Stimulated activated CD4-positive, alpha-beta T cell treated with anti-CD3 and anti-CD28 coated beads, Interleukin-4, amount 100 ng/mL, for 1 hour (primary cell): ENCODE measurements at regions not wholly inside any gene's neighbourhood (a gene's known extent, or its start where the extent isn't known, plus 50 kb on each side); places are given as distances from the start of the nearest gene placed in this dataset.

Experiments used
- DNase-seq: peaks from one replicate; pipeline ENCODE4 v3.0.0-alpha.2; 2020

DNA sequence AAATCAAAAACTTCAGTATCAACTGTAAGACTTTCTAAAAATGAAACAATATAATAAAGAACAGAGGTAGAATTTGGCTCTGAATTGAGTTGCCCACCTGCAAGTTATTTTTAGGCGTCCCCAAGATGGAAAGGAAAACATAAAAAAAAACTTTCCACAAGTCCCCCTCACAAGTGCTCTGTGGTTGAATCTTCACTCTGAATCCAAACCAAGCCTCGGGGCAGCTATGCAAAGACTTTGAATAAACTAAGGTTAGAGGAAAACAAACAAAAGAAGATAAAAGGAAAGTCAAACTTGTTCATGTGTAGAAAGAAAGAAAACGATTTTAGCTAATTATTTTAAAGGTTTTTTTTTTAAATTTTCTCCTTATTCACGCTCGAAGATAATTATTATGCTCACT is 372.4 kb upstream of the SLIT2 start:
- no peak for DNase-seq

GRCh38 chr4:19857991-19858390 is 393.7 kb upstream of the SLIT2 start:
- DNase-seq, result no peak

DNA sequence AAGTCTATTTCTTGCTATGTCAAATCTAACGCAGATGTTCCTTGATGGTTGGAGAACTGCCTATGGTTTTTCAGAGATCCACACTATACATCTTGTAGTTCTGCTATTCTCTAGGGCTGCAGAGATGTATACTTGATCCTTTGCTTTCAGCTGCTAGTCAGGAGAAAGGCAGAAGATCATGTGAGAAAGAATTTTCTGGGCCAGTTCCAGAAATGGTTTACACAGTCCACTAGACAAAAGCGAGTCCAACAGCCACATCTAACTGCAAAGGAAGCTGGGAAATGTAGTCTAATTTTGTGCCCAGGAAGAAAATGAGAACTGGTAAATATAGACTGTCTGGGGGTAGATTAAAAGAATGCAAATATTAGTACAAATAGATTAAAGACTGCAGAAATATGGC is 394.3 kb upstream of the SLIT2 start:
- DNase-seq, result no peak

GRCh38 chr4:19850909-19851308 is 400.8 kb upstream of the SLIT2 start:
- DNase-seq, result no peak

GRCh38 chr4:19844446-19844845 is 407.3 kb upstream of the SLIT2 start:
- DNase-seq, result no peak

DNA sequence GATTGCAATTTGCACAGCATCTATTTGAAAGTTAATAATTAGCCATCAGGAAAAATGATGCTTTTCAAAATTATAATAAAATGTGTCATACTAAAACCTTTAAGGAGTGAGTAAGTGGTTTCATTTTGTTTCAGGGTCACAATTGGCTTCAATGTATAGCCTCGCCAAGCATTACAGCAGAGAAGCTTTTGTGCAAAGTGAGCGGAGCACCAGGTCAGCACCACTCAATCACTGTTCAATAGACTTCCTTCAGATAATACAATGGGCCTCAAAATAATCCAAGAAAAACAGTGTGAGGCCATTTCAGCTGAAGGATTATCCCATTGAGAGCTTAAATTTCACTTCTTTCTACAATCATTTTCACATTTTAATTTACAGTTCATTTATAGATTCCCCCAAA is 409.2 kb upstream of the SLIT2 start:
- DNase-seq, result no peak

DNA sequence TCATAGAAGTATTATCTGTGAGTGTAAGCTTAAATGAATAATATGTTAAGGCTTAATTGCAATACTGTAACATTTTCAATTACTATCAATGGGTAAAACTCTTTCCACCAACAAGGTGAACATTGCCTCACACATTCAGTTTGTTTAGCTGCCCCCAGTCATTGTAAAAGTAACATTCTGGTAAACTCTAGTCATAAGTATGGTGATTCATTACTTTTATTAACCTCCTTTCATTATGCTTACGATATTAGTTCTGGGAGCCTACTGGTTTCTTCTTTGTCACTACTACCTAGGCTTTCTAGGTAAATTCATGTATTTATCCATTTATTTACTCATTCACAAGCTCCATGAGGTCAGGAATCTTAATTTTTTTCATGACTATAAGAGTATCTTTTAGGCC is 412.8 kb upstream of the SLIT2 start:
- DNase-seq, result no peak

- DNase-seq, result no peak
Observed at GRCh38 chr4:19835429-19835828, 416.3 kb upstream of the SLIT2 start.

GRCh38 chr4:19832411-19832810 is 419.3 kb upstream of the SLIT2 start:
- no peak for DNase-seq

DNA sequence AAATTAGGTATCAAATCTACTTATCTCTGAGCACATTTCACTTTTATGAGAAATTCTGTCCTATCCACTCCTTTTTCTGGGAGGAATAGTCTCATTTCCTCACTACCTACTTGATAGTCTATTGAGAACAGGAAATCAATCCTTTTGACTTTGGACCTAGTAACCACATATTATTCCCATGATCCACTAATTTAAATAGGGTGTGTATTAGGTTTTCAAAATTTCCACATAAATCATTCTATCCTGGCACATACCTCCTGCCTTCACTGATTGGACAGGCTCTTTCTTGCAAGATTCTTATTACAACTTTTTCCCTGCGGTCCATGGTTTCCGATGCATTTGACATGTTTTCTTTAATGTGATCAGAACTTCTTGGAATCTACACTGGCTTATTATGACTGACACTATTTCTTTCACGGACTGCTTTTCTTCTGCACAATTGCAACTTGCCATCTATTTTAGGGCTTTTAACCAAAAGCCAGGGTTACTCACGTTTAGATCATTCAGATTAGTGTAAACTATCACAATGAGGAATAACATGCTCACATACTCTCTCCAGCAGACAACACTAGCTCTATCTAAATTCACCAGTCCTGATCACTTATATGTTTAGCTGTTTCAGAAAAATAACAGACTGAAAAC is 419.9 kb upstream of the SLIT2 start:
- no peak for DNase-seq

- DNase-seq, result no peak
Observed at GRCh38 chr4:19829101-19829500, 422.6 kb upstream of the SLIT2 start.

GRCh38 chr4:19823781-19824180 is 427.9 kb upstream of the SLIT2 start:
- no peak for DNase-seq

DNA sequence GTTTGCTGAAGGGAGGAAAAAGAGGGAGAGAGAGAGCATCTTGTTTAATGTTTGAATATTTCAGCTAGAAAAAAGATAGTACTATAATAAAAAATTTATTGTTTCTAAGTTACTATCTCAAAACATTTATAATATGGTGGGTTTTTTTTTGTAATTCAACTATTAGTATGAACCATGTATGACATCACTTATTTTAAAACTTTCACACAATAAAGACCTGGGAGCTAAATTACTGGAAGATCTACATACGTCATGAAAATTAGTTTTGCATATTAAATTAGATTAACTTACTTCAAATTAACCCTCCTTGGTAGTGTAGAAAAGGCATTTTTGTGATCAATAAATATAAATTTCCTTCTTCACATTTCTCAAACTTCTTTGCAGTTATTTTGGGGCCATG is 432.0 kb upstream of the SLIT2 start:
- no peak for DNase-seq

DNA sequence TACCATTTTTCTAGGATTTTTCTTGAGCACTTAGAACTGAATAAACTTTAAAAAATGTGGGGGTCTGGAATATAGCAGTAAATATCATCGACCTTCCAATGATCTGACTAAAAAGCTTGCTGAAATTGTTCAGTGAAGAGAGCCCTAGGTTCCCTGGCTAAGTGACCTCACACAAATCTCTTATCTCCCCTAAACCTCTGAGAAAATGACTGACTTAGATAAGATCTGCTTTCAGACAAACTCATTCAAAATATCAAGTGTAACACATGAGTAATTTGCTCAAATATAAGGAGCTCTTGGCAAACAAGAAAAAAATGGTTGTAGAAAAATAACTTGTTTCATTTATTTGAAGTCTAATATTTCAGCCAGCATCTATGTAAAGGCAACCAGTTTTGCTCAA is 441.7 kb upstream of the SLIT2 start:
- DNase-seq, result no peak

DNA sequence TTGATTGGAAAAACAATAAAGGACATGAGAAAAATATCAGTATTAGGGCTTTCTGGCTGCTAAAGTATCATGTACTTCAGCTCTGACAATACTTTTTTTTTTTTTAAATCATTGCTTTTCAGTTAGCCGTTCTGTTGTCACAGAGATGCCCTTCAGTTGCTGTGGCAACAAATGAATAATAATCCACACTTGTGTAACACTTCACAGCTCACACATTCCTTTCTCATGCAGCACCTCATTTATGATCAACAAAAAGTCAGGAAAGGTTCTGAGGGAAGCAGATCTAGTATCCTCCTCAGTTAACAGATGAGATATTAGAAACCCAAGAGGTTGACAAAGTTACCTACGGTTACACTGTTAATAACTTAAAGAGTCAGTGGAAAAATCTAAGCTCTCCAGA is 444.2 kb upstream of the SLIT2 start:
- DNase-seq, result no peak

- DNase-seq, result no peak
Observed at GRCh38 chr4:19806865-19807264, 444.8 kb upstream of the SLIT2 start.

DNA sequence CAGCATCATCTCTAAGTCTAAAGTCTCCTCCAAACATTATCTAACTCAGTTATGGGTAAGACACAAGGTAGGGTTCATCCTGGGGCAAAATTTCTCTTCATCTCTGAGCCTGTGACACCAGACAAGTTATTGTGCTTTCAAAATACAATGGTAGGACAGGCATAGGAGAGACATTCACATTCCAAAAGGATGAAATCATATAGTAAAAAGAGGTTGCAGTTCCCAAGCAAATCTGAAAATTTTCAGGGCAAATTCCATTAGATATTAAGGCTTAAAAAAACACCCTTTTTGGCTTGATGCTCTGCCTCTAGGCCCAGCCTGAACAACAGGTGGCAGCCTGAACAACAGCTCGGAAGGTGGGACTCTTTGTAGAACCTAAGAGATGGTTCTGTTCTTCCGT is 448.3 kb upstream of the SLIT2 start:
- no peak for DNase-seq

- DNase-seq, result no peak
Observed at GRCh38 chr4:19793831-19794230, 457.9 kb upstream of the SLIT2 start.

DNA sequence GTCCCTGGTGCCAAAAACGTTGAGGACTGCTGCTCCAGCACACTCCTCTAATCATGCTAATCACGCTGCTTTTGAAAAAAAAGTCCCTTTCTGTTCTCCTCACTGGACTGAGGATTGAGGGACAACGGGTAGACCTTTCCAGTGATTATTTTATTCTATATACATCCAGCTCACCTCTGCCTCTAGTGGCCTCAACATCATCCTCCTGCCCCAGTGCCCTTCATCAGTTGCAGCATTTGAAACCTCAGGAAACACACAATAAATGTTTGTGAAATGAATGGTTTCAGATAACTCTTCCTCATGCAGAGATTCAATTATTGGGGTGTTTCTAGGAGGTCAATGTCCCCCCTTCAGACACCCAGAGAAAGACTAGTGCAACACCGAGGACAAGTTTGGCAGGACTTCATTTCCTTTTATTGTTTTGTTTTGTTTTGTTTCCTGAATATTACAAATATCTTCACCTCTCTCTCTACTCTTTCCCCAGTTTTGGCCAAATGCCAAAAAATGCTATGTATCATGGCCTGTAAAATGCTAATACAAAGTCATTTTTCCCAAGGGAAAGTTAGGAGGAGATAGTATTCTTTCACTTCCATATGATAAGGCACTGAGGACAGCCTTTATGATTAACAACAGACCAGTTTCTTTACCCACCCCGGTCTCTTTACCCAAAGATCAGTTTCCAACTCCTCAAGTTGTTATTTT is 460.1 kb upstream of the SLIT2 start:
- DNase-seq, result no peak

GRCh38 chr4:19786616-19787015 is 465.1 kb upstream of the SLIT2 start:
- DNase-seq, result no peak

DNA sequence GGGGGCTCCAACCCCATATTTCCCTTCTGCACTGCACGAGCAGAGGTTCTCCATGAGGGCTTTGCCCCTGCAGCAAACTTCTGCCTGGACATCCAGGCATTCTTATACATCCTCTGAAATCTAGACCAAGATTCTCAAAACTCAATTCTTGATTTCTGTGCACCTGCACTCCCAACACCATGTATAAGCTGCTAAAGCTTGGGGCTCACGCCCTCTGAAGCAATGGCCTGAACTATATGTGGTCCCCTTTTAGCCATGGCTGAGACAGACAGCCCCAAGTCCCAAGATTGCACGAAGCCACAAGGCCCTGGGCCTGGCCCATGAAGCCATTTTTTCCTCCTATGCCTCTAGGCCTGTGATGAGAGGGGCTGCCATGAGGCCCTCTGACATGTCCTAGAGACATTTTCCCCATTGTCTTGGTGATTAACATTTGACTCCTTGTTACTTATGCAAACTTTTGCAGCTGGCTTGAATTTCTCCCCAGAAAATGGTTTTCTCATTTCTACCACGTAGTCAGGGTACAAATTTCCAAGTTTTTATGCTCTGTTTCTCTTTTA is 468.0 kb upstream of the SLIT2 start:
- no peak for DNase-seq

GRCh38 chr4:19780871-19781270 is 470.8 kb upstream of the SLIT2 start:
- DNase-seq, result no peak

GRCh38 chr4:19776929-19777328 is 474.8 kb upstream of the SLIT2 start:
- no peak for DNase-seq

DNA sequence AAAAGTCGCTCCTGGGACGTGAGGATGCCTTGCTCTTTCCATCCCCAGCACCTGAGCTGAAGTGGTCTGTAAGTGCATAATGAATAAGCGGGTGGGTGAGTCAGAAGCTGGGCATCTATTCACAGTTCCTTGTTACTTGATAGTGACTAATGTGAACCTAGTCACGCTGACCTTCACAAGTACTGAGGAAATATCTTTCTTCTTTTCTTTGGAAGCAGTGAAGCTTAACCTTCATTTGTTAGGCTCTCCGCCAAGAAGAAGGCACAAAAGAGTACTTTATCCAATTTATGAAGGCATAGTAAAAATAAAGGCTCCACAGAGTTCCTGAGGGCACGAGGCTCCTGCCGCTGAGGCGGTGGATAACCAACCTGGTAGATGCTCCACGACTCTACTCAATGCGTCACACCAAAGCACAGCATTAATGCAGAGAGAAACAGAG is 475.7 kb upstream of the SLIT2 start:
- no peak for DNase-seq
